Esophagus muscularis mucosa (tissue), 3 donors: ENCODE measurements at regions not wholly inside any gene's neighbourhood (a gene's known extent, or its start where the extent isn't known, plus 50 kb on each side); places are given as distances from the start of the nearest gene placed in this dataset.

ENCODE experiments used
- EP300 ChIP-seq: sonication (generic); formaldehyde crosslinking; IDR thresholded peaks from one replicate; pipeline ENCODE4 v1.6.1; 2017; ENCODE audit warnings: antibody characterized with exemption
- TF ChIP-seq, protein P1 (sequence below), 3 experiments: fragments of 200-600 bp in 2 of 3; fragments of 450-650 bp in 1 of 3; sonication (generic) in 2 of 3; IDR thresholded peaks; one replicate each; pipeline ENCODE4 v1.5.1; 2017 to 2019; ENCODE audit warnings: antibody characterized with exemption in 3 of 3, mild to moderate bottlenecking in 2 of 3, moderate library complexity in 1 of 3

DNA sequence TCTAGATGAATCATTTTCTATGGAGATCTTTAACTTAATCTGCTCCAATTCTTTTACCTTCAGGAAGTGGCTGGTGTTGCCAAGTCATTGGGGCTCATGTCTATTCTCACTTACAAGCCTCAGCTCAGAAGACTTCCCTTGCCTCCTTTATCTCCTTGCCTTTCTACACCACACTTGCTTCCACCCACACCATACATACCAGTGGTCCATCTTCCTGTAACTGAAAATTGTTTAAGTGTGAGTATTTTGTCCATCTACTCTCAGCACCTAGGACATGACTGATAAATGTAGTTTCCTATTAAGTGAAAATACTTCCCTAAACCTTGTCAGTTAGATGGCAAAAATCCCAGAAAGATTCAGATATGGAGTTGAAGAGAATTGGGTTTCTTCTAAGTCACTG is 199.7 kb upstream of the CPNE8 start:
- TF ChIP-seq, protein P1, sequence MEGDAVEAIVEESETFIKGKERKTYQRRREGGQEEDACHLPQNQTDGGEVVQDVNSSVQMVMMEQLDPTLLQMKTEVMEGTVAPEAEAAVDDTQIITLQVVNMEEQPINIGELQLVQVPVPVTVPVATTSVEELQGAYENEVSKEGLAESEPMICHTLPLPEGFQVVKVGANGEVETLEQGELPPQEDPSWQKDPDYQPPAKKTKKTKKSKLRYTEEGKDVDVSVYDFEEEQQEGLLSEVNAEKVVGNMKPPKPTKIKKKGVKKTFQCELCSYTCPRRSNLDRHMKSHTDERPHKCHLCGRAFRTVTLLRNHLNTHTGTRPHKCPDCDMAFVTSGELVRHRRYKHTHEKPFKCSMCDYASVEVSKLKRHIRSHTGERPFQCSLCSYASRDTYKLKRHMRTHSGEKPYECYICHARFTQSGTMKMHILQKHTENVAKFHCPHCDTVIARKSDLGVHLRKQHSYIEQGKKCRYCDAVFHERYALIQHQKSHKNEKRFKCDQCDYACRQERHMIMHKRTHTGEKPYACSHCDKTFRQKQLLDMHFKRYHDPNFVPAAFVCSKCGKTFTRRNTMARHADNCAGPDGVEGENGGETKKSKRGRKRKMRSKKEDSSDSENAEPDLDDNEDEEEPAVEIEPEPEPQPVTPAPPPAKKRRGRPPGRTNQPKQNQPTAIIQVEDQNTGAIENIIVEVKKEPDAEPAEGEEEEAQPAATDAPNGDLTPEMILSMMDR (IDR thresholded peaks at IDR 0.05), result no peak
- TF ChIP-seq EP300, result no peak
